ENCODE measurements at regions not wholly inside any gene's neighbourhood (a gene's known extent, or its start where the extent isn't known, plus 50 kb on each side); places are given as distances from the start of the nearest gene placed in this dataset.

DNA sequence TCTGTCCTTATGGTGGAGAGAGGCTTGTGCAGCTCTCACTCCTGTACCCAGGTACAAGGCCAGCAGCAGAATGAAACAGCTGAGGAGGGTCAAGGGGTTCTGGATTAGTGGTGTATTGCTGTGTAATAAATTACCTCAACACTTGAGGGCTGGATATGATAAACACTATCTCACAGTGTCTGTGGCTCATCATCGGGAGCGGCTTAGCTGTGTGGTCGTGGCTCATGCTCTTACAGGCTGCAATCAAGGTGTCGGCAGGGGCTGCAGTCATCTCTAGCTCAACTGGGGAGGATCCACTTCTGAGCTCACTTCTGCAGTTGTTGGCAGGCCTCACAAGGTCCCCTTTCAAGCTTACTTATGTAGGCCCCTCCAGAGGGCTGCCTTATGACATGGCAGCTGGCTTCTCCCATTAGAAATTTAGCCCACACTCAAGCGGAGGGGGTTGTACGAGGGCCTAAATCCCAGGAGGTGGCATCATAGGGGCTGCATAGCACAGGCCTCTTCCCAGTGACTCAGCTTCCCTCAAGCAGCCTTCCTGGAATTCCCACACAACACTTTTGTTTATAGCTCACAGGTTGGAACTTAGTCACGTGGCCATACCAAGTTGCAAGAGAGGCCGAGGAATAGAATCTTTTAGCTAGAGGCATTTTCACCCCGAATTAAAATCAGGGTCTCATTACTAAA is 148.2 kb upstream of the RPS6KA3 start (continued):
- TF ChIP-seq, protein P1, sequence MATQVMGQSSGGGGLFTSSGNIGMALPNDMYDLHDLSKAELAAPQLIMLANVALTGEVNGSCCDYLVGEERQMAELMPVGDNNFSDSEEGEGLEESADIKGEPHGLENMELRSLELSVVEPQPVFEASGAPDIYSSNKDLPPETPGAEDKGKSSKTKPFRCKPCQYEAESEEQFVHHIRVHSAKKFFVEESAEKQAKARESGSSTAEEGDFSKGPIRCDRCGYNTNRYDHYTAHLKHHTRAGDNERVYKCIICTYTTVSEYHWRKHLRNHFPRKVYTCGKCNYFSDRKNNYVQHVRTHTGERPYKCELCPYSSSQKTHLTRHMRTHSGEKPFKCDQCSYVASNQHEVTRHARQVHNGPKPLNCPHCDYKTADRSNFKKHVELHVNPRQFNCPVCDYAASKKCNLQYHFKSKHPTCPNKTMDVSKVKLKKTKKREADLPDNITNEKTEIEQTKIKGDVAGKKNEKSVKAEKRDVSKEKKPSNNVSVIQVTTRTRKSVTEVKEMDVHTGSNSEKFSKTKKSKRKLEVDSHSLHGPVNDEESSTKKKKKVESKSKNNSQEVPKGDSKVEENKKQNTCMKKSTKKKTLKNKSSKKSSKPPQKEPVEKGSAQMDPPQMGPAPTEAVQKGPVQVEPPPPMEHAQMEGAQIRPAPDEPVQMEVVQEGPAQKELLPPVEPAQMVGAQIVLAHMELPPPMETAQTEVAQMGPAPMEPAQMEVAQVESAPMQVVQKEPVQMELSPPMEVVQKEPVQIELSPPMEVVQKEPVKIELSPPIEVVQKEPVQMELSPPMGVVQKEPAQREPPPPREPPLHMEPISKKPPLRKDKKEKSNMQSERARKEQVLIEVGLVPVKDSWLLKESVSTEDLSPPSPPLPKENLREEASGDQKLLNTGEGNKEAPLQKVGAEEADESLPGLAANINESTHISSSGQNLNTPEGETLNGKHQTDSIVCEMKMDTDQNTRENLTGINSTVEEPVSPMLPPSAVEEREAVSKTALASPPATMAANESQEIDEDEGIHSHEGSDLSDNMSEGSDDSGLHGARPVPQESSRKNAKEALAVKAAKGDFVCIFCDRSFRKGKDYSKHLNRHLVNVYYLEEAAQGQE (tag by site-specific recombination; IDR thresholded peaks at IDR 0.05) = no peak
- TF ChIP-seq, protein P2, sequence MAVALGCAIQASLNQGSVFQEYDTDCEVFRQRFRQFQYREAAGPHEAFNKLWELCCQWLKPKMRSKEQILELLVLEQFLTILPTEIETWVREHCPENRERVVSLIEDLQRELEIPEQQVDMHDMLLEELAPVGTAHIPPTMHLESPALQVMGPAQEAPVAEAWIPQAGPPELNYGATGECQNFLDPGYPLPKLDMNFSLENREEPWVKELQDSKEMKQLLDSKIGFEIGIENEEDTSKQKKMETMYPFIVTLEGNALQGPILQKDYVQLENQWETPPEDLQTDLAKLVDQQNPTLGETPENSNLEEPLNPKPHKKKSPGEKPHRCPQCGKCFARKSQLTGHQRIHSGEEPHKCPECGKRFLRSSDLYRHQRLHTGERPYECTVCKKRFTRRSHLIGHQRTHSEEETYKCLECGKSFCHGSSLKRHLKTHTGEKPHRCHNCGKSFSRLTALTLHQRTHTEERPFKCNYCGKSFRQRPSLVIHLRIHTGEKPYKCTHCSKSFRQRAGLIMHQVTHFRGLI (tag by site-specific recombination; IDR thresholded peaks at IDR 0.05) = no peak
- TF ChIP-seq ZNF561 (tag by site-specific recombination; IDR thresholded peaks at IDR 0.05; ENCODE audit: borderline replicate concordance) (no peak), SCRT2 (tag by site-specific recombination; IDR thresholded peaks at IDR 0.05) (no peak), MEIS1 (CRISPR knock-in tag; IDR thresholded peaks at IDR 0.05; ENCODE audit: borderline replicate concordance) (no peak), SETDB1 (IDR thresholded peaks at IDR 0.05; ENCODE audit: insufficient read length, low read length) (no peak), ZNF560 (tag by site-specific recombination; IDR thresholded peaks at IDR 0.05; ENCODE audit: borderline replicate concordance) (no peak), ZNF211 (tag by site-specific recombination; IDR thresholded peaks at IDR 0.05; ENCODE audit: low read depth) (no peak), ZFP69B (tag by site-specific recombination; IDR thresholded peaks at IDR 0.05) (no peak), ZNF600 (tag by site-specific recombination; IDR thresholded peaks at IDR 0.05) (no peak), OVOL3 (tag by site-specific recombination; IDR thresholded peaks at IDR 0.05) (no peak)
- TF ChIP-seq, protein P3, sequence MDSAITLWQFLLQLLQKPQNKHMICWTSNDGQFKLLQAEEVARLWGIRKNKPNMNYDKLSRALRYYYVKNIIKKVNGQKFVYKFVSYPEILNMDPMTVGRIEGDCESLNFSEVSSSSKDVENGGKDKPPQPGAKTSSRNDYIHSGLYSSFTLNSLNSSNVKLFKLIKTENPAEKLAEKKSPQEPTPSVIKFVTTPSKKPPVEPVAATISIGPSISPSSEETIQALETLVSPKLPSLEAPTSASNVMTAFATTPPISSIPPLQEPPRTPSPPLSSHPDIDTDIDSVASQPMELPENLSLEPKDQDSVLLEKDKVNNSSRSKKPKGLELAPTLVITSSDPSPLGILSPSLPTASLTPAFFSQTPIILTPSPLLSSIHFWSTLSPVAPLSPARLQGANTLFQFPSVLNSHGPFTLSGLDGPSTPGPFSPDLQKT (IDR thresholded peaks at IDR 0.05; ENCODE audit: borderline replicate concordance, low read depth, low read length) = no peak

DNA sequence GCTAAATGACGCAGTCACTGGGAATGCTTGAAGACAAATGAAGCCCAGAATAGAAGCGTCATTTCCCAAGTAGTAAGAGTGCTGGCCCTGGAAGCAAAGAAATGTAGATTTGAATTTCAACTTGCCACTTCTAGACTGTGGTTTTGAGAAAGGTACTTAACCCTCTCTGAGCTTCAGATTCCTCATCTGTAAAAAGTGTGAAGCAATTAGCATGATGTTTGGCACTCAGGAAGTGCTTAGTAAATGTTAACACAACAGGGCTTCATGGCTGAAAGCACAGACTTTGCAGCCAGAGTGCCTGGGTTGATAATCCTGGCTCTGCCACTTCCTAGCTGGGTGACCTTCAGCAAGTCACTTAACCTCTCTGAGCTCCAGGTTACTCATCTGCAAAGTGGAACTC is 147.4 kb upstream of the RPS6KA3 start:
- POLR2A ChIA-PET = interaction anchor here (0.6 kb wide), 1 partner anchor 22 kb away, joined by 5 read pairs; no protein-coding TSS in a partner anchor
- CTCF ChIA-PET = no interaction called here
- H3K9me3 ChIP-seq (ENCODE audit: control insufficient read depth, insufficient read depth, low read depth, low read length) = no peaks in the 10 kb centered on the region
- no peaks in the 10 kb centered on the region for H3K4me1 ChIP-seq (ENCODE audit: control insufficient read depth, insufficient read depth, low read length)
- no peaks in the 10 kb centered on the region for H3K36me3 ChIP-seq (ENCODE audit: control insufficient read depth in 2 of 2, insufficient read depth in 1 of 2, low read length in 2 of 2)
- 0 out of 2 replicates have a peak, but pooled peaks have one; percentile 28 for TF ChIP-seq ZNF768 (tag by site-specific recombination; IDR thresholded peaks at IDR 0.05)
- TF ChIP-seq, protein P4, sequence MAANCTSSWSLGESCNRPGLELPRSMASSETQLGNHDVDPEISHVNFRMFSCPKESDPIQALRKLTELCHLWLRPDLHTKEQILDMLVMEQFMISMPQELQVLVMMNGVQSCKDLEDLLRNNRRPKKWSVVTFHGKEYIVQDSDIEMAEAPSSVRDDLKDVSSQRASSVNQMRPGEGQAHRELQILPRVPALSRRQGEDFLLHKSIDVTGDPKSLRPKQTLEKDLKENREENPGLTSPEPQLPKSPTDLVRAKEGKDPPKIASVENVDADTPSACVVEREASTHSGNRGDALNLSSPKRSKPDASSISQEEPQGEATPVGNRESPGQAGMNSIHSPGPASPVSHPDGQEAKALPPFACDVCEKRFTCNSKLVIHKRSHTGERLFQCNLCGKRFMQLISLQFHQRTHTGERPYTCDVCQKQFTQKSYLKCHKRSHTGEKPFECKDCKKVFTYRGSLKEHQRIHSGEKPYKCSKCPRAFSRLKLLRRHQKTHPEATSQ (tag by site-specific recombination; IDR thresholded peaks at IDR 0.05) = no peak
- no peak for TF ChIP-seq ZNF350 (tag by site-specific recombination; IDR thresholded peaks at IDR 0.05)
- no peak for TF ChIP-seq ZNF24 (tag by site-specific recombination; IDR thresholded peaks at IDR 0.05)
- TF ChIP-seq ZNF121 (tag by site-specific recombination; IDR thresholded peaks at IDR 0.05) = no peak
- no peak overlapping the region for H3K27ac ChIP-seq (ENCODE audit: extremely low read depth, low read depth, low read length)
- H3K4me3 ChIP-seq (ENCODE audit: low read depth, low read length) = no peak overlapping the region
